OCI-LY3 (cell line): ENCODE measurements at regions not wholly inside any gene's neighbourhood (a gene's known extent, or its start where the extent isn't known, plus 50 kb on each side); places are given as distances from the start of the nearest gene placed in this dataset.

Experiments
- CTCF ChIP-seq: fragments of 200-600, 300-600 bp; sonication (generic); IDR thresholded peaks from 2 replicates; pipeline ENCODE4 v1.5.1; 2014; ENCODE audit warnings: antibody characterized with exemption, low read length, low read depth
- EZH2phosphoT487 ChIP-seq: fragments of 200-600 bp; shearing (Covaris generic); IDR thresholded peaks from 2 replicates; pipeline ENCODE4 v1.6.1; 2018; ENCODE audit warnings: antibody characterized with exemption, mixed run types, low read depth

- TF ChIP-seq CTCF (no peak), EZH2phosphoT487 (no peak)
These were observed 135.0 kb downstream of the IRS1 start for GRCh38 chr2:226664661-226665060.
